ENCODE measurements at regions not wholly inside any gene's neighbourhood (a gene's known extent, or its start where the extent isn't known, plus 50 kb on each side); places are given as distances from the start of the nearest gene placed in this dataset.

DNA sequence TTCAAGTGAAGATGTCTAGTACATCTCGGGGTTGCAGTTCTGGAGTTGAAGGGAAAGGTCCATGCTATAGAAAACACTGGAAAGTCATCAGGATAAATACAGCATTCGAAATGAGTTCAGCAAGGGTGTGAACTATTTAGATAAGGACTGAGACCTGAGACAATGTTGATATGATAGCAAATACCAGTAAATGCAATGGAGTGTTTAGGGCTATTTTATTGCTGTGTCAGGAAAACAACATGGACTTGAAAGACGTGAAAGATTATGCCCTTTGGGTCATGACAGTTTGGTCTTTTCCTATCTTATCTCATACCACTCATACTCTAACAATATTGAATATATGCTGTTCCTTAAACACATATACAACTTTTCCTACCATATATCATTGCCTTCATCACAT is 1776.2 kb upstream of the SEL1L start:
- TF ChIP-seq EP300 (IDR thresholded peaks at IDR 0.05): no peak
- TF ChIP-seq, protein P1, sequence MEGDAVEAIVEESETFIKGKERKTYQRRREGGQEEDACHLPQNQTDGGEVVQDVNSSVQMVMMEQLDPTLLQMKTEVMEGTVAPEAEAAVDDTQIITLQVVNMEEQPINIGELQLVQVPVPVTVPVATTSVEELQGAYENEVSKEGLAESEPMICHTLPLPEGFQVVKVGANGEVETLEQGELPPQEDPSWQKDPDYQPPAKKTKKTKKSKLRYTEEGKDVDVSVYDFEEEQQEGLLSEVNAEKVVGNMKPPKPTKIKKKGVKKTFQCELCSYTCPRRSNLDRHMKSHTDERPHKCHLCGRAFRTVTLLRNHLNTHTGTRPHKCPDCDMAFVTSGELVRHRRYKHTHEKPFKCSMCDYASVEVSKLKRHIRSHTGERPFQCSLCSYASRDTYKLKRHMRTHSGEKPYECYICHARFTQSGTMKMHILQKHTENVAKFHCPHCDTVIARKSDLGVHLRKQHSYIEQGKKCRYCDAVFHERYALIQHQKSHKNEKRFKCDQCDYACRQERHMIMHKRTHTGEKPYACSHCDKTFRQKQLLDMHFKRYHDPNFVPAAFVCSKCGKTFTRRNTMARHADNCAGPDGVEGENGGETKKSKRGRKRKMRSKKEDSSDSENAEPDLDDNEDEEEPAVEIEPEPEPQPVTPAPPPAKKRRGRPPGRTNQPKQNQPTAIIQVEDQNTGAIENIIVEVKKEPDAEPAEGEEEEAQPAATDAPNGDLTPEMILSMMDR (IDR thresholded peaks at IDR 0.05): no peak

Data from ovary (tissue), 3 donors.